ENCODE measurements at regions not wholly inside any gene's neighbourhood (a gene's known extent, or its start where the extent isn't known, plus 50 kb on each side); places are given as distances from the start of the nearest gene placed in this dataset.
"Not testable (repeated sequence)": the region's sequence is repeated elsewhere in the genome, so short reads cannot be mapped to it uniquely, and the experiment has no call there.

- TF ChIP-seq POLR2A (IDR thresholded peaks at IDR 0.05; ENCODE audit: low read length) (no peak), GATA1 (IDR thresholded peaks at IDR 0.05; ENCODE audit: low read depth, low read length) (no peak)
- no peak for DNase-seq
Measured at GRCh38 chr3:98691897-98692296, 71.2 kb upstream of the ST3GAL6 start.

DNA sequence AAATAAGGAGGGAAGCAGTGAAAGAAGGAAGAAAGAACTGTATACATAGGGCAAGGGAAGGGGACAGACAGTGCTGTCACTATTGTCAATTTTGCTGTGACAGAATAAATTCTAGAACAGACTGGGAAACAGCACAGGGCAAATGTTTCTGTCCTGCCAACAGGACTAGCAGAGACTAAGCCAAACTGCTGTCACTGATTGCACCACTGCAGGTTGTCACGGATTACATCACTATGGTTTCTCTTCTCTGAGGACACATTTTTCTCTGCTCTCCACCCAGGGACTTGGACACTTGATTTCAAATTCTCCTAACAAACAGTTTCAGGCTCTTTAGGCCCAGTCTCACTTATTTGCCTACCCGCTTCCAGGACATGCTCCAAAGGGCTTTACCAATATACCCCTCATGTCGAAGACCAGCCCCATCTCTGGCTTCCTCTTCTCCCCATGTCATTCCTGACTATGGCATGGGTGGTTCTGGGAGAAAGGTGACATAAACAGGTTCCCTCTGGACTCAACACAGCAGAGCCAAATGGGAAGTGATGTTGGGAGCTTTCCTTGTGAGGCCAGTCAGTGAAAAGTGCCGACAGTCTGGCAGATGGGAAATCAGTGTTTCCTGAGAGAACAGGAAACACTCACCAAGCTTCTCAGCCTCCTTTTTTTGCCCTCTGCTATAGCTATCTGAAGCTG is 70.2 kb upstream of the ST3GAL6 start:
- no peak for TF ChIP-seq GATA1 (IDR thresholded peaks at IDR 0.05; ENCODE audit: low read depth, low read length)
- TF ChIP-seq POLR2A (IDR thresholded peaks at IDR 0.05; ENCODE audit: low read length) = no peak
- DNase-seq = no peak

- no peak for DNase-seq
- TF ChIP-seq GATA1 (IDR thresholded peaks at IDR 0.05; ENCODE audit: low read depth, low read length) (no peak), POLR2A (IDR thresholded peaks at IDR 0.05; ENCODE audit: low read length) (no peak)
Measured at GRCh38 chr3:98695796-98696195, 67.3 kb upstream of the ST3GAL6 start.

- DNase-seq = not testable (repeated sequence)
Measured at GRCh38 chr3:98696296-98696695, 66.8 kb upstream of the ST3GAL6 start.

DNA sequence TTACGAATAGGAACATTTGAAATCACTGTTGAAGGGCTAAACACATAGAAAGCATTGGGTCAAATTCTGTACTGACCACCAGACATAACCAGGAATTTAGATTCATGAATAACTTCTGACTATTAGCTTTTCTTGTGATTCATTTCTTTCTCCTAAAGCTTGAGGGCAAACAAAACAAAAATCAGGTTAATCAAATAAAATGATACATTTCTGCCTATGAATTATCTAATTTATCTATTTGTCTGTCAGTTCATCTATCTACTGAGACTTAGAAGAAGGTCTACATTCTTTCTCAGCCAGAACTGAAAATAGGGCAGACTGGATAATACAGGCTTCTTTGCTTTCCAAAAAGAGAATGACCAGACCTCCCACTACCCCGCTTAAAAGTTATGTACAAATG is 65.9 kb upstream of the ST3GAL6 start:
- DNase-seq = no peak
- TF ChIP-seq GATA1 (IDR thresholded peaks at IDR 0.05; ENCODE audit: low read depth, low read length) (no peak), POLR2A (IDR thresholded peaks at IDR 0.05; ENCODE audit: low read length) (no peak)

DNA sequence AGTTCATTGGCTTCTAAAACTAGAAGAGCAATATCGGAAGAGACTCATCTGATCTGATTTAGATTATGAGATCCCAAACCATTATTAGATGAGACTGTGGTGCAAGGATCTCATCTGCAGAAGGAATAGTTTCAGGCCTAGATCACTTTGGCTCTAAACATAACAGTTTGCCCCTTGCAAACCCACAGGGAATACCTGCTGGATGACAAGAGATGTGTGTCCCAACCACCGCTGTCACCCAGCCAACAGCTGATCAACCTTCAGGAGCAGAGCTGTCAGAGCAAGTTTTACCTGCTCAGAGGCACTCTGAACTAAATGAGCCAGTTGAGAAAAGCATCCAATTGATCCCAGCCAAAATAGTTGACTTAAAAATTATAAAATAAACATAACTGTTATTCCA is 64.0 kb upstream of the ST3GAL6 start:
- no peak for DNase-seq
- TF ChIP-seq POLR2A (IDR thresholded peaks at IDR 0.05; ENCODE audit: low read length) (no peak), GATA1 (IDR thresholded peaks at IDR 0.05; ENCODE audit: low read depth, low read length) (no peak)

GRCh38 chr3:98701071-98701675 is 62.0 kb upstream of the ST3GAL6 start:
- TF ChIP-seq POLR2A (IDR thresholded peaks at IDR 0.05; ENCODE audit: low read length) (no peak), GATA1 (IDR thresholded peaks at IDR 0.05; ENCODE audit: low read depth, low read length) (no peak)
- DNase-seq = no peak

DNA sequence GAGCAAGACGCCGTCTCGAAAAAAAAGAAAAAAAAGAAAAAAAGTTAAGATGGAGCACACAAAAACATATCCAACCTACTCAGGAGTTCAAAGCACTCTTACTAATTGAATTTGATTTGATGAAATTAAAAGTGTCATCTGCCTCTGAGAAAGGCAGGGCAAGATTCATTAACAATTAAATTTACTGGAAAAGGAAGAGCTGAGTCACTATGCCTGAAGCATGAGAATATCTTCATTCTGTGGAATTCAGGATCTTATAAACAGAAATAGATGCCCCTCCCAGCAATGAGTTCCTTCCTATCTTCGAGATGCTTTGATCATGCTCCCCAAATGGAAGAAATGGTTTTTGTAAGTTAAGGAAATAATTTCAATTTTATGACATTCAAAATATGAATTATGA is 61.0 kb upstream of the ST3GAL6 start:
- no peak for DNase-seq
- TF ChIP-seq POLR2A (IDR thresholded peaks at IDR 0.05; ENCODE audit: low read length) (no peak), GATA1 (IDR thresholded peaks at IDR 0.05; ENCODE audit: low read depth, low read length) (no peak)

DNA sequence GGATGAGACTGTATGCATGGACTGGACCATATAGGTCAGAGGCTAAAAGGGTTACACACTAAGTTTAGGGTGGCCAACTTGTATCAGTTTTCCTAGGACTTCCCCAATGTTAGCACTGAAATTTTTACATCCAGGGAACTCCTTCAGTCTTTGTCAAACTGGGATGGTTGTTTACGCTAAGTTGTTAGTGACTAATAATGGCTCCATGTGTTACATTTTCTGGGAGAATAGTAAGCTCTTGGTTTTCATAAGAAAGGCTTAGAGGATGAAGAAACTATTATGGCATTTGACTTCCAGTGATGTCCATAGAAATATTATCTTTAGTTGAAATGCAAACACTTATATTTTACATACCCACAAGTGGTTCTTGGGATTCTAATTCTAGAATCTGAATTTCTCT is 57.9 kb upstream of the ST3GAL6 start:
- no peak for DNase-seq
- TF ChIP-seq POLR2A (IDR thresholded peaks at IDR 0.05; ENCODE audit: low read length) (no peak), GATA1 (IDR thresholded peaks at IDR 0.05; ENCODE audit: low read depth, low read length) (no peak)

GRCh38 chr3:98705694-98706093 is 57.4 kb upstream of the ST3GAL6 start:
- no peak for DNase-seq
- TF ChIP-seq POLR2A (IDR thresholded peaks at IDR 0.05; ENCODE audit: low read length) = no peak
- no peak for TF ChIP-seq GATA1 (IDR thresholded peaks at IDR 0.05; ENCODE audit: low read depth, low read length)

DNA sequence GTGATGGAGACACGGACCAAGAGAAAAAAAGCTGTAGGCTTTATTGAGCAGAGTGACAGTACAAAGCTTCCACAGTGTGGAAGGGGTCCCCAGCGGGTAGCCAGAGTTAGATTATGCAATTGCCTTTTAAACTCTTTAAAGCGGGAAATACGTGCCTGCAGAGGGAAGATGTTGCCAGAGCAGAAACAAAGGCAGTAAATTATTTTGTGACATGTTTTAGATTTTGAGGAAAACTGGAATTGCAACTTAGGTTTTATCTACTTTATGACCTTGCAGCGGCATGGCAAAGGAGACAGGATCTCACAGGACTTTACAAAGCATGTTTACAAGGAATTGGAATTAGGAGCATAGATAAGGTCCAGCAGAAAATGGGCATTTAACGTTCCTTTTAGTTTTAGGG is 54.5 kb upstream of the ST3GAL6 start:
- DNase-seq = not testable (repeated sequence)

- no peak for TF ChIP-seq POLR2A (IDR thresholded peaks at IDR 0.05; ENCODE audit: low read length)
- no peak for TF ChIP-seq GATA1 (IDR thresholded peaks at IDR 0.05; ENCODE audit: low read depth, low read length)
- no peak for DNase-seq
Measured at GRCh38 chr3:98709441-98709840, 53.7 kb upstream of the ST3GAL6 start.

GRCh38 chr3:98710067-98710659 is 53.0 kb upstream of the ST3GAL6 start:
- no peak for DNase-seq
- TF ChIP-seq GATA1 (IDR thresholded peaks at IDR 0.05; ENCODE audit: low read depth, low read length) = no peak
- TF ChIP-seq POLR2A (IDR thresholded peaks at IDR 0.05; ENCODE audit: low read length) = no peak

- DNase-seq = no peak
- no peak for TF ChIP-seq POLR2A (IDR thresholded peaks at IDR 0.05; ENCODE audit: low read length)
- no peak for TF ChIP-seq GATA1 (IDR thresholded peaks at IDR 0.05; ENCODE audit: low read depth, low read length)
Measured at GRCh38 chr3:98711426-98711825, 51.7 kb upstream of the ST3GAL6 start.

GRCh38 chr3:98712726-98713125 is 50.4 kb upstream of the ST3GAL6 start:
- TF ChIP-seq POLR2A (IDR thresholded peaks at IDR 0.05; ENCODE audit: low read length) (no peak), GATA1 (IDR thresholded peaks at IDR 0.05; ENCODE audit: low read depth, low read length) (no peak)

GRCh38 chr3:98713332-98713731 is 49.8 kb upstream of the ST3GAL6 start:
- DNase-seq = not testable (repeated sequence)

More at GRCh38 chr3:98712726-98713125, 50.4 kb upstream of the ST3GAL6 start:
- DNase-seq = no peak

All from erythroblast (primary cell).